GM19023 (cell line): ENCODE measurements at regions not wholly inside any gene's neighbourhood (a gene's known extent, or its start where the extent isn't known, plus 50 kb on each side); places are given as distances from the start of the nearest gene placed in this dataset.

ENCODE experiments used
- ATAC-seq: cut with Tn5 transposase; IDR thresholded peaks from one replicate; pipeline ENCODE4 v1.9.1; 2021; ENCODE audit warnings: mild to moderate bottlenecking, moderate library complexity; ENCODE audit not compliant: unreplicated experiment

GRCh38 chr2:59076079-59076619, 835.0 kb upstream of the FANCL start:
- no peak for ATAC-seq

GRCh38 chr2:59074071-59074470, 832.9 kb upstream of the FANCL start:
- no peak for ATAC-seq

GRCh38 chr2:59073286-59073685, 832.2 kb upstream of the FANCL start:
- no peak for ATAC-seq

- no peak for ATAC-seq
Measured at GRCh38 chr2:59068255-59068654, 827.1 kb upstream of the FANCL start.

- ATAC-seq, result no peak
Measured at GRCh38 chr2:59066787-59067399, 825.8 kb upstream of the FANCL start.

GRCh38 chr2:59047373-59047995, 806.4 kb upstream of the FANCL start:
- ATAC-seq, result no peak

GRCh38 chr2:59046401-59047372, 805.6 kb upstream of the FANCL start:
- no peak for ATAC-seq

- no peak for ATAC-seq
Measured at GRCh38 chr2:59044736-59045135, 803.6 kb upstream of the FANCL start.

- ATAC-seq, result no peak
Measured at GRCh38 chr2:59041139-59041538, 800.0 kb upstream of the FANCL start.

GRCh38 chr2:59034837-59035236, 793.7 kb upstream of the FANCL start:
- ATAC-seq, result no peak

- ATAC-seq, result no peak
Measured at GRCh38 chr2:59034106-59034505, 793.0 kb upstream of the FANCL start.

GRCh38 chr2:59033661-59034060, 792.5 kb upstream of the FANCL start:
- no peak for ATAC-seq

- ATAC-seq, result no peak
Measured at GRCh38 chr2:59032499-59032898, 791.4 kb upstream of the FANCL start.

GRCh38 chr2:59029058-59029457, 787.9 kb upstream of the FANCL start:
- no peak for ATAC-seq

GRCh38 chr2:59027320-59027719, 786.2 kb upstream of the FANCL start:
- no peak for ATAC-seq

GRCh38 chr2:59025157-59025757, 784.1 kb upstream of the FANCL start:
- peak; percentile 74 for ATAC-seq

- ATAC-seq, result no peak
Measured at GRCh38 chr2:59021786-59022185, 780.7 kb upstream of the FANCL start.

- no peak for ATAC-seq
Measured at GRCh38 chr2:59019566-59020159, 778.5 kb upstream of the FANCL start.

- ATAC-seq, result no peak
Measured at GRCh38 chr2:59018737-59019136, 777.6 kb upstream of the FANCL start.

GRCh38 chr2:59015027-59015426, 773.9 kb upstream of the FANCL start:
- ATAC-seq, result no peak

GRCh38 chr2:59012971-59013370, 771.8 kb upstream of the FANCL start:
- ATAC-seq, result no peak
